Neural cell (in vitro differentiated cells): ENCODE measurements at regions not wholly inside any gene's neighbourhood (a gene's known extent, or its start where the extent isn't known, plus 50 kb on each side); places are given as distances from the start of the nearest gene placed in this dataset.
"Not testable (repeated sequence)": the region's sequence is repeated elsewhere in the genome, so short reads cannot be mapped to it uniquely, and the experiment has no call there.

ENCODE experiments used
- H2AFZ ChIP-seq: fragments of 200-600, 300-800 bp; sonication (generic), shearing (Covaris generic); 2 replicates; pipeline ENCODE4 v1.6.0; 2014; ENCODE audit warnings: low read depth, mild to moderate bottlenecking, antibody characterized with exemption, low read length, moderate library complexity
- H3F3A ChIP-seq: fragments of 200-600 bp; shearing (Covaris generic); 2 replicates; pipeline ENCODE4 v1.6.1; 2016; ENCODE audit warnings: mild to moderate bottlenecking, moderate library complexity, mixed read lengths, antibody characterized with exemption, low read length; ENCODE audit not compliant: insufficient read depth, poor library complexity, severe bottlenecking
- H3K27ac ChIP-seq: fragments of 200-600, 300-800 bp; sonication (generic), shearing (Covaris generic); 2 replicates; pipeline ENCODE4 v1.5.1; 2014; ENCODE audit warnings: mild to moderate bottlenecking, low read length, moderate library complexity
- H3K27me3 ChIP-seq: fragments of 300-800, 200-600 bp; sonication (generic), shearing (Covaris generic); 2 replicates; pipeline ENCODE4 v1.6.0; 2014; ENCODE audit warnings: mild to moderate bottlenecking, low read depth, low read length, moderate library complexity; ENCODE audit not compliant: insufficient read depth
- H3K36me3 ChIP-seq: fragments of 300-800, 200-600 bp; sonication (generic), shearing (Covaris generic); 2 replicates; pipeline ENCODE4 v1.5.1; 2014; ENCODE audit warnings: mild to moderate bottlenecking, antibody characterized with exemption, low read length, moderate library complexity; ENCODE audit not compliant: insufficient read depth
- H3K4me2 ChIP-seq: fragments of 300-800, 200-600 bp; sonication (generic), shearing (Covaris generic); 2 replicates; pipeline ENCODE4 v1.6.0; 2014; ENCODE audit warnings: mild to moderate bottlenecking, low read length
- H3K4me3 ChIP-seq: fragments of 300-800, 200-600 bp; sonication (generic), shearing (Covaris generic); 2 replicates; pipeline ENCODE4 v1.5.1; 2014; ENCODE audit warnings: mild to moderate bottlenecking, low read length, moderate library complexity
- H3K79me2 ChIP-seq: fragments of 200-600 bp; shearing (Covaris generic); replicated peaks from 2 replicates; pipeline ENCODE4 v1.6.0; 2014; ENCODE audit warnings: mild to moderate bottlenecking, low read length, moderate library complexity; ENCODE audit not compliant: insufficient read depth
- H3K9ac ChIP-seq: fragments of 300-800, 200-600 bp; sonication (generic), shearing (Covaris generic); 2 replicates; pipeline ENCODE4 v1.6.1; 2016; ENCODE audit warnings: mild to moderate bottlenecking, low read length, mixed read lengths
- H3K9me2 ChIP-seq: fragments of 200-600 bp; shearing (Covaris generic); 2 replicates; pipeline ENCODE4 v1.6.1; 2016; ENCODE audit warnings: mild to moderate bottlenecking, low read length, mixed read lengths; ENCODE audit not compliant: insufficient read depth
- H3K9me3 ChIP-seq: fragments of 200-600, 300-800 bp; sonication (generic), shearing (Covaris generic); 2 replicates; pipeline ENCODE4 v1.6.1; 2016; ENCODE audit warnings: mild to moderate bottlenecking, mixed run types, low read length, moderate library complexity, mixed read lengths
- H4K20me1 ChIP-seq: fragments of 200-600 bp; shearing (Covaris generic); 2 replicates; pipeline ENCODE4 v1.6.1; 2016; ENCODE audit warnings: mild to moderate bottlenecking, mixed run types; ENCODE audit not compliant: insufficient read depth
- CTCF ChIP-seq: fragments of 450-650 bp; IDR thresholded peaks from 2 replicates; pipeline ENCODE4 v1.5.1; 2014; ENCODE audit warnings: antibody characterized with exemption, mild to moderate bottlenecking, moderate library complexity; ENCODE audit not compliant: poor library complexity, severe bottlenecking
- EP300 ChIP-seq: fragments of 450-650 bp; conservative IDR thresholded peaks from 2 replicates; pipeline ENCODE4 v1.6.1; 2014; ENCODE audit warnings: antibody characterized with exemption, mild to moderate bottlenecking, moderate library complexity; ENCODE audit not compliant: poor library complexity, severe bottlenecking
- EZH2 ChIP-seq: fragments of 200-600, 300-800 bp; shearing (Covaris generic), sonication (generic); IDR thresholded peaks from 2 replicates; pipeline ENCODE4 v1.6.1; 2014; ENCODE audit warnings: antibody characterized with exemption, low read length, borderline replicate concordance, mild to moderate bottlenecking; ENCODE audit not compliant: insufficient read depth, poor library complexity, severe bottlenecking
- MXI1 ChIP-seq: fragments of 450-650 bp; conservative IDR thresholded peaks from 2 replicates; pipeline ENCODE4 v1.6.1; 2014; ENCODE audit warnings: antibody characterized with exemption, mild to moderate bottlenecking; ENCODE audit not compliant: poor library complexity, severe bottlenecking
- POLR2AphosphoS5 ChIP-seq: IDR thresholded peaks from 2 replicates; pipeline ENCODE4 v1.6.1; 2012
- RAD21 ChIP-seq: fragments of 450-650 bp; conservative IDR thresholded peaks from 2 replicates; pipeline ENCODE4 v1.6.1; 2014; ENCODE audit warnings: antibody characterized with exemption, mild to moderate bottlenecking, moderate library complexity
- REST ChIP-seq: IDR thresholded peaks from 2 replicates; pipeline ENCODE4 v1.6.1; 2012; ENCODE audit warnings: borderline replicate concordance
- SMC3 ChIP-seq: fragments of 450-650 bp; conservative IDR thresholded peaks from 2 replicates; pipeline ENCODE4 v1.6.1; 2014; ENCODE audit warnings: antibody characterized with exemption, mild to moderate bottlenecking, moderate library complexity; ENCODE audit not compliant: poor library complexity
- TAF1 ChIP-seq: IDR thresholded peaks from 2 replicates; pipeline ENCODE4 v1.6.1; 2012; ENCODE audit warnings: low read depth

- no peak overlapping the region for H2AFZ ChIP-seq
These were observed 400.5 kb upstream of the SLC10A2 start for GRCh38 chr13:103466761-103467160.

GRCh38 chr13:103460246-103460645 lies 394.0 kb upstream of the SLC10A2 start:
- H3K79me2 ChIP-seq, H4K20me1 ChIP-seq, H3K4me2 ChIP-seq, H3K27ac ChIP-seq, H3K9ac ChIP-seq, H3K36me3 ChIP-seq, H3K9me2 ChIP-seq, H3K9me3 ChIP-seq, H3K27me3 ChIP-seq, H3K4me3 ChIP-seq, H2AFZ ChIP-seq, H3F3A ChIP-seq: not testable (repeated sequence)

More at GRCh38 chr13:103466761-103467160, 400.5 kb upstream of the SLC10A2 start:
- H3K27ac ChIP-seq = no peak overlapping the region
- no peaks in the 10 kb centered on the region for H3F3A ChIP-seq
- no peaks in the 10 kb centered on the region for H3K9me2 ChIP-seq
- H3K27me3 ChIP-seq = no peaks in the 10 kb centered on the region
- no peaks in the 10 kb centered on the region for H3K79me2 ChIP-seq
- no peaks in the 10 kb centered on the region for H3K9me3 ChIP-seq
- H4K20me1 ChIP-seq = no peaks in the 10 kb centered on the region
- no peak overlapping the region for H3K4me2 ChIP-seq
- TF ChIP-seq POLR2AphosphoS5 (no peak), REST (no peak), MXI1 (no peak), CTCF (no peak), EZH2 (no peak), RAD21 (no peak), SMC3 (no peak), TAF1 (no peak), EP300 (no peak)
- no peak overlapping the region for H3K9ac ChIP-seq
- no peaks in the 10 kb centered on the region for H3K36me3 ChIP-seq
- no peak overlapping the region for H3K4me3 ChIP-seq

GRCh38 chr13:103457050-103457449 lies 390.8 kb upstream of the SLC10A2 start:
- not testable (repeated sequence) for H3K4me3 ChIP-seq, H3K36me3 ChIP-seq, H3K9me2 ChIP-seq, H3K9ac ChIP-seq, H3K27me3 ChIP-seq, H3K27ac ChIP-seq, H2AFZ ChIP-seq, H3F3A ChIP-seq, H3K4me2 ChIP-seq, H3K79me2 ChIP-seq, H3K9me3 ChIP-seq, H4K20me1 ChIP-seq
